ENCODE measurements at regions not wholly inside any gene's neighbourhood (a gene's known extent, or its start where the extent isn't known, plus 50 kb on each side); places are given as distances from the start of the nearest gene placed in this dataset.
"Not testable (repeated sequence)": the region's sequence is repeated elsewhere in the genome, so short reads cannot be mapped to it uniquely, and the experiment has no call there.

DNA sequence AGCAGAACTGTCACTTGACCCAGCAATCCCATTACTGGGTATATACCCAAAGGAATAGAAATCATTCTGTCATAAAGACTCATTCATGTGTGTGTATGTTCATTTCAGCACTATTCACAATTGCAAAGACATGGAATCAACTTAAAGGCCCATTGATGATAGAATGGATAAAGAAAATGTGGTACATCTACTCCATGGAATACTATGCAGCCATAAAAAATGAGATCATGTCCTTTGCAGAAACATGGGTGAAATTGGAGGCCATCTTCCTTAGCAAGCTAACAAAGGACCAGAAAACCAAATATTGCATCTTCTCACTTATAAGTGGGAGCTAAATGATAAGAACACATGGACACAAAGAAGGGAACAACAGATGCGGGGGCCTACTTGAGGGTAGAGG, 422.5 kb downstream of the HS3ST3B1 start:
- TF ChIP-seq POLR2A (IDR thresholded peaks at IDR 0.05; ENCODE audit: control extremely low read depth in 1 of 2, low read depth in 2 of 2, low read length in 2 of 2); HDAC6 (IDR thresholded peaks at IDR 0.05; ENCODE audit: low read depth, low read length); SIX5 (IDR thresholded peaks at IDR 0.05; ENCODE audit: low read depth, low read length); JUND (IDR thresholded peaks at IDR 0.05; ENCODE audit: low read length); POLR2AphosphoS5 (IDR thresholded peaks at IDR 0.05; ENCODE audit: low read depth, low read length); EP300 (IDR thresholded peaks at IDR 0.05; ENCODE audit: borderline replicate concordance in 1 of 2, low read depth in 2 of 2, low read length in 2 of 2); YY1 (IDR thresholded peaks at IDR 0.05; ENCODE audit: low read depth, low read length); EZH2 (IDR thresholded peaks at IDR 0.05; ENCODE audit: low read depth, low read length, severe bottlenecking); TAF1 (IDR thresholded peaks at IDR 0.05; ENCODE audit: low read depth, low read length); JUN (IDR thresholded peaks at IDR 0.05; ENCODE audit: low read depth, low read length); SAP30 (IDR thresholded peaks at IDR 0.05; ENCODE audit: insufficient read depth, insufficient replicate concordance, low read length): not testable (repeated sequence)
- TF ChIP-seq, protein P1, sequence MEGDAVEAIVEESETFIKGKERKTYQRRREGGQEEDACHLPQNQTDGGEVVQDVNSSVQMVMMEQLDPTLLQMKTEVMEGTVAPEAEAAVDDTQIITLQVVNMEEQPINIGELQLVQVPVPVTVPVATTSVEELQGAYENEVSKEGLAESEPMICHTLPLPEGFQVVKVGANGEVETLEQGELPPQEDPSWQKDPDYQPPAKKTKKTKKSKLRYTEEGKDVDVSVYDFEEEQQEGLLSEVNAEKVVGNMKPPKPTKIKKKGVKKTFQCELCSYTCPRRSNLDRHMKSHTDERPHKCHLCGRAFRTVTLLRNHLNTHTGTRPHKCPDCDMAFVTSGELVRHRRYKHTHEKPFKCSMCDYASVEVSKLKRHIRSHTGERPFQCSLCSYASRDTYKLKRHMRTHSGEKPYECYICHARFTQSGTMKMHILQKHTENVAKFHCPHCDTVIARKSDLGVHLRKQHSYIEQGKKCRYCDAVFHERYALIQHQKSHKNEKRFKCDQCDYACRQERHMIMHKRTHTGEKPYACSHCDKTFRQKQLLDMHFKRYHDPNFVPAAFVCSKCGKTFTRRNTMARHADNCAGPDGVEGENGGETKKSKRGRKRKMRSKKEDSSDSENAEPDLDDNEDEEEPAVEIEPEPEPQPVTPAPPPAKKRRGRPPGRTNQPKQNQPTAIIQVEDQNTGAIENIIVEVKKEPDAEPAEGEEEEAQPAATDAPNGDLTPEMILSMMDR (IDR thresholded peaks at IDR 0.05; ENCODE audit: control extremely low read depth in 1 of 3, insufficient read depth in 1 of 3, low read depth in 1 of 3, low read length in 3 of 3), result not testable (repeated sequence)

All from H1 (cell line).